COLO829 (cell line): ENCODE measurements at regions not wholly inside any gene's neighbourhood (a gene's known extent, or its start where the extent isn't known, plus 50 kb on each side); places are given as distances from the start of the nearest gene placed in this dataset.
"Not testable (repeated sequence)": the region's sequence is repeated elsewhere in the genome, so short reads cannot be mapped to it uniquely, and the experiment has no call there.

Experiments used
- DNase-seq: peaks from one replicate; pipeline ENCODE4 v3.0.0; 2012; ENCODE audit warnings: low spot score

DNA sequence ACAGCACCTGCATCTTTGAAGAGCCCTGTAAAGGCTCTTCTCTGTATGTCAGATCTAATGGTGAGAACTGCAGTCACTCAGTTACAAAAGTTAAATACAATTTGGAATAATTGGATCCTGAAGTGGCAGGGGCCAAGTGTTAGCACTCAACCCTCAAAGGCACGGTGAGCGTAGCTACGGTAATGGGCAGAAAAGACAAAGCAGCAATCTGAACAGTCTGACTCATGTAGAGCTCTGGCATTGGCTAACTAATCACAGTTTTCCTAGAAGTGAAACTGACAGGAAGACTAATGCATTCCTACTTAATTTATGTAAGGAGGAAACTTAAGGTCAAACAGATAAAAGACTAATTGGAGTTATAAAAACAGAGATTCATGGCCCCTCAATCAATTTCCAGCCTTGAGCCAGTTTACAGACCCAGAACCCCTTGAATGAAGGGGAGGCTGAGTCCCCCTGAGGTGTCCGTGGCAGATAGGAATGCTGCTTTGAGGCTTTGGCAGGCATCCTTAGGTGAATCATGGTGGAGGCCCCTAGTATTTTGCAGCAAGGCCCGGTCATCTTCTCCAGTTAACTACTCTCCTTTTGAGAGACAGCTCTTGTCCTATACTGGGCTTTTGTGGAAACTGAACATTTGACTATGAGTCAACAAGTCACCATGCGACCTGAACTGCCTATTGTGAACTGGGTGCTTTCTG, 450.7 kb downstream of the ZNF33B start:
- DNase-seq: not testable (repeated sequence)

DNA sequence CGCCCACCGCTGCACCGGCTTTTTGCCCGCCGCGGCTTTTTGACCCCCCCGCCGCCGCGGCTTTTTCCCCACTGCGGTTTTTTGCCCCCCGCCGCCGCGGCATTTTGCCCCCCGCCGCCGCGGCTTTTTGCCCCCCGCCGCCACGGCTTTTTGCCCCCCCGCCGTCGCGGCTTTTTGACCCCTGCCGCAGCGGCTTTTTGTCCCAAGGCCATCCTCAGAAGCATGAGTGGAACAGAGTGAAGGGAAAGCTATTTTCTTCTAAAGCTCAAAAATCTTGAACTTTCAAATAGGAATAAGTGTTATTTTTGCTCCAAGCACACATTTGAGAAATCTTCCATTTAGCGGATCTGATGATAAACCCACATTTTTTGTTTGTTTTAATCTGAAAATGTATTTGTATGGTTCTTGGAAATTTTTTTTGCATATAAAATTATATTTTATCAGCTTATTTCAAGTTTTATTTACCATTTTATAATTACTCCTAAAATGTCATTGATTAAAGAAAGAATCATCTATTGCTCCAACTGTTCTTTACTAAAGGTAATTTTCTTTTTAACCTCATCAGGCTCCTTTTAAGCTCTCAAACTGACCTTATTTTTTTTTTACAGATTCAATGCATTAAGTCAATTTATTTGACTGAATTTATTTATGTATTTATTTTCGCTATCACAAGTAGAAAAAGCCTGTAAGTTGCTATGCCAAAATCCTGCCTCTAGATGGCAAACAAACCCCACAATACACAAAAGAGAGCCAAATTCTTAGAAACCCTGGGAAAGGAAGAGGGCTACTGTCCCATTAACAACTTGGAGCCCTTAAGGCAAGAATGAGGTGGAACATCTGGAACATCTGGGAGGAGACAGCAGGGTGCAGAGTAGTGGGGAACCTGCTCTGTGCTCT, 460.3 kb downstream of the ZNF33B start:
- DNase-seq: not testable (repeated sequence)

- no peak for DNase-seq
Measured at GRCh38 chr10:42177077-42177792, 461.1 kb downstream of the ZNF33B start.

DNA sequence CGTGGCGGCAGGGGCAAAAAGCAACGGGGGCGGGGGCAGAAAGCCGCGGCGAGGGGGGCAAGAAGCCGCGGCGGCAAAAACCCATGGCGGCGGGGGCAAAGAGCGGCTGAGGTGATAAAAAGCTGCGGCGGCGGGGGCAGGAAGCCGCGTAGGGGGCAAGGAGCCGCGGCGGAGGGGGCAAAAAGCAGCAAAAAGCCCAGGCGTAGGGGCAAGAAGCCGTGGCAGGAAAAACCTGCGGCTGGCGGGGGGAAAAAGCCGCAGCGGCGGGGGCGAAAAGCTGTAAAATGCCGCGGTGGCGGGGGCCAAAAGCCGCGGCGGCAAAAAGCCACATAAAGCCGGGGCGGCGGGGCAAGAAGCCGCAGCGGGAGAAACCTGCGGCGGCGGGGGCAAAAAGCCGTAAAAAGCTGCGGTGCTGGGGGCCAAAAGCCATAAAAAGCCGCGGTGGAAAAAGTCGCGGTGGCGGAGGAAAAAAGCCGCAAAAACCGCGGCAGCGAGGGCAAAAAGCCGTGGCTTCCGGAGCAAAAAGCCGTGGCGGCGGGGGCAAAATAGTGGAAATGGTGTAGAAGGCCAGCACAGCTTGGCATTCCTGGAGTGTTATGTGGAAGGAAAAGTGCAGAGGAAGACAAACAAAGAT, 487.8 kb downstream of the ZNF33B start:
- DNase-seq: no peak

GRCh38 chr10:42149722-42150427, 488.5 kb downstream of the ZNF33B start:
- no peak for DNase-seq

DNA sequence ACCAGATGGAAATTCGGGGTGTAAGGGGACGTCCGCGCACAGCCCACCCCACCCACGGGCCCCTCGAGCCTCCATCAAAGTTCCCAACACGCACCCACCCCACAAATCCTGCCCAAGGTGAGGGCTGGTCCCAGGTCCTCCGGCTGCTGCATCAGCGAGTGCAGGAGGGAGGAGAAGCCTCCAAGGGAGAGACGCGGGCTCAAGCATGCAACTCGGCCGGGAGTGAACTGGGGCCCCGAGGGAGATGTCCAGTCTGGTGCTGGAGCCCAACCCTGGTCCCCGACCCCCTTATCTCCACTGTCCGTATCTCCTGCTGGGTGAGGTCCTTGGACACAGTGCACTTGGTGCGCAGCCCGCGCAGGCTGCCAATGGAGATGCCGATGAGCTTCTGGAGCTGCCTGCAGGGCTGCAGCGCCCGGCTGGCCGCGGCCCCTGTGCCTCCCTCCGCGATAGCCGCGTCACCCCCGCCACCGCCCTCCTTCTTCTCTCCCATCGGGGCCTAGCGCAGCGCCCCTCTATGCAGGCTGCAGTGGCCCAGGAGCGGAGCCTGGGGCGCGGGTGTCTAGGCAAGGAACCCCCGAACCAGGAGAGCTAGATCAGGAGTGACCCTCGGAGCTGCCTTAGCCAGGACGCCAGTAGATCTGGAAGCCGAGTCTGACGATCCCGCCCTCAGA, 489.2 kb downstream of the ZNF33B start:
- DNase-seq: no peak

DNA sequence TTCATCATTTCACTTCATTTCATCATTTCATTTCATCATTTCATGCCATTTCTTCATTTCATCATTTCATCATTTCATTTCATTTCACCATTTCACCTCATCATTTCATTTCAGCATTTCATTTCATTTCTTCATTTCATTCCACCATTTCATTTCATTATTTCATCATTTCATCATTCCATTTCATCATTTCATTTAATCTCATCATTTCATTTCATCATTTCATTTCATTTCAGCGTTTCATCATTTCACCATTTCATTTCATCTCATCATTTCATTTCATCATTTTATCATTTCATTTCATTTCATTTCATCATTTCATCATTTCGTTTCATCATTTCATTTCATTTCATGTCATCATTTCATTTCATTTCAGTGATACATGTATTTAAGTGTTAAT, 492.2 kb downstream of the ZNF33B start:
- DNase-seq: not testable (repeated sequence)

DNA sequence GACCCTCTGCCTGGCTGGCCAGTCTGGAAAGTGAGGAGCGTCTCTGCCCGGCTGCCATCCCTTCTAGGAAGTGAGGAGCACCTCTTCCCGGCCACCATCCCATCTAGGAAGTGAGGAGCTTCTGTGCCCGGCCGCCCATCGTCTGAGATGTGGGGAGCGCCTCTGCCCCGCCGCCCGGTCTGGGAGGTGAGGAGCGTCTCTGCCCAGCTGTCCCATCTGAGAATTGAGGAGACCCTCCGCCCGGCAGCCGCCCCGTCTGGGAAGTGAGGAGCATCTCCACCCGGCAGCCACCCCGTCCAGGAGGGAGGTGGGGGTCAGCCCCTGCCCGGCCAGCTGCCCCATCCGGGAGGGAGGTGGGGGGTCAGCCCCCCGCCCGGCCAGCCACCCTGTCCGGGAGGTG, 500.3 kb downstream of the ZNF33B start:
- DNase-seq: not testable (repeated sequence)

GRCh38 chr10:42113158-42113450, 525.3 kb downstream of the ZNF33B start:
- no peak for DNase-seq

- DNase-seq: no peak
Measured at GRCh38 chr10:42112331-42113157, 525.8 kb downstream of the ZNF33B start.

GRCh38 chr10:42111661-42112330, 526.6 kb downstream of the ZNF33B start:
- DNase-seq: no peak

DNA sequence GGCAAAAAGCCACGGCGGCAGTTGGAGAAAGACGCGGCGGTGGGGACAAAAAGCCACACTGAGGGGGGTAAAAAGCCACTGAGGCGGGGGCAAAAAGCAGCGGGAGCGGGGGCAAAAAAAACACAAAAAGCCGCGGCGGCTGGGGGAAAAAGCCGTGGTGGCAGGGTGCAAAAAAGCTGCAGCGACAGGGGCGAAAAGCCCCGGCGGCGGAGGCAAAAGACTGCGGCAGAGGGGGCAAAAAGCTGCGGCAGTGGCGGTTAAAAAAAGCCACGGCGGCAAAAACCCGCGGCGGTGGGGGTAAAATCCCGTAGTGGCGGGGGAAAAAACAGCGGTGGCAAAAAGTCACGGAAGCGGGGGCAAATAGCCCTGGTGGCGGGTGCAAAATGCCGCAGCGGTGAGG, 527.3 kb downstream of the ZNF33B start:
- no peak for DNase-seq
